SK-N-SH (cell line): ENCODE measurements at regions not wholly inside any gene's neighbourhood (a gene's known extent, or its start where the extent isn't known, plus 50 kb on each side); places are given as distances from the start of the nearest gene placed in this dataset.

Experiments
- CTCF ChIP-seq: fragments of 200-600 bp; sonication (generic); IDR thresholded peaks from 2 replicates; pipeline ENCODE4 v1.6.1; 2017; ENCODE audit warnings: antibody characterized with exemption, mild to moderate bottlenecking, moderate library complexity
- MAX ChIP-seq: IDR thresholded peaks from 2 replicates; pipeline ENCODE4 v1.4.0; 2012; ENCODE audit warnings: low read depth
- MXI1 ChIP-seq: IDR thresholded peaks from 2 replicates; pipeline ENCODE4 v1.6.1; 2012; ENCODE audit warnings: mild to moderate bottlenecking, low read depth, low read length, improper control_type of control experiment
- NFIC ChIP-seq: IDR thresholded peaks from 2 replicates; pipeline ENCODE4 v1.4.0; 2012; ENCODE audit warnings: borderline replicate concordance
- SIN3A ChIP-seq: IDR thresholded peaks from 2 replicates; pipeline ENCODE4 v1.6.1; 2012; ENCODE audit warnings: low read depth, mild to moderate bottlenecking, low read length, moderate library complexity, borderline replicate concordance
- TAF1 ChIP-seq: IDR thresholded peaks from 2 replicates; pipeline ENCODE4 v1.6.1; 2012; ENCODE audit warnings: low read depth, mild to moderate bottlenecking, low read length, moderate library complexity, borderline replicate concordance
- ZBTB33 ChIP-seq: IDR thresholded peaks from 2 replicates; pipeline ENCODE4 v1.4.0; 2012; ENCODE audit warnings: low read depth, borderline replicate concordance
- TF ChIP-seq, protein P1 (sequence below): IDR thresholded peaks from 2 replicates; pipeline ENCODE4 v1.6.1; 2012; ENCODE audit warnings: mild to moderate bottlenecking, low read depth, low read length, moderate library complexity

GRCh38 chr16:9330095-9330494 is 238.7 kb downstream of the HAPSTR1 start:
- no peak for TF ChIP-seq CTCF
- TF ChIP-seq ZBTB33 = no peak
- no peak for TF ChIP-seq SIN3A
- TF ChIP-seq TAF1 = no peak
- TF ChIP-seq MAX = no peak
- TF ChIP-seq NFIC = no peak
- TF ChIP-seq, protein P1, sequence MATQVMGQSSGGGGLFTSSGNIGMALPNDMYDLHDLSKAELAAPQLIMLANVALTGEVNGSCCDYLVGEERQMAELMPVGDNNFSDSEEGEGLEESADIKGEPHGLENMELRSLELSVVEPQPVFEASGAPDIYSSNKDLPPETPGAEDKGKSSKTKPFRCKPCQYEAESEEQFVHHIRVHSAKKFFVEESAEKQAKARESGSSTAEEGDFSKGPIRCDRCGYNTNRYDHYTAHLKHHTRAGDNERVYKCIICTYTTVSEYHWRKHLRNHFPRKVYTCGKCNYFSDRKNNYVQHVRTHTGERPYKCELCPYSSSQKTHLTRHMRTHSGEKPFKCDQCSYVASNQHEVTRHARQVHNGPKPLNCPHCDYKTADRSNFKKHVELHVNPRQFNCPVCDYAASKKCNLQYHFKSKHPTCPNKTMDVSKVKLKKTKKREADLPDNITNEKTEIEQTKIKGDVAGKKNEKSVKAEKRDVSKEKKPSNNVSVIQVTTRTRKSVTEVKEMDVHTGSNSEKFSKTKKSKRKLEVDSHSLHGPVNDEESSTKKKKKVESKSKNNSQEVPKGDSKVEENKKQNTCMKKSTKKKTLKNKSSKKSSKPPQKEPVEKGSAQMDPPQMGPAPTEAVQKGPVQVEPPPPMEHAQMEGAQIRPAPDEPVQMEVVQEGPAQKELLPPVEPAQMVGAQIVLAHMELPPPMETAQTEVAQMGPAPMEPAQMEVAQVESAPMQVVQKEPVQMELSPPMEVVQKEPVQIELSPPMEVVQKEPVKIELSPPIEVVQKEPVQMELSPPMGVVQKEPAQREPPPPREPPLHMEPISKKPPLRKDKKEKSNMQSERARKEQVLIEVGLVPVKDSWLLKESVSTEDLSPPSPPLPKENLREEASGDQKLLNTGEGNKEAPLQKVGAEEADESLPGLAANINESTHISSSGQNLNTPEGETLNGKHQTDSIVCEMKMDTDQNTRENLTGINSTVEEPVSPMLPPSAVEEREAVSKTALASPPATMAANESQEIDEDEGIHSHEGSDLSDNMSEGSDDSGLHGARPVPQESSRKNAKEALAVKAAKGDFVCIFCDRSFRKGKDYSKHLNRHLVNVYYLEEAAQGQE = no peak
- TF ChIP-seq MXI1 = no peak
